Fibroblast of lung (primary cell): ENCODE measurements at regions not wholly inside any gene's neighbourhood (a gene's known extent, or its start where the extent isn't known, plus 50 kb on each side); places are given as distances from the start of the nearest gene placed in this dataset.

ENCODE experiments used
- DNase-seq, 2 donors: peaks; one replicate each; pipeline versions ENCODE4 v3.0.0 to v3.0.0-alpha.2; 2010; ENCODE audit warnings: low read depth in 2 of 2
- H2AFZ ChIP-seq: 2 replicates; pipeline ENCODE4 v1.5.1; 2012; ENCODE audit warnings: low read length, control low read depth, inconsistent platforms
- H3K27ac ChIP-seq: 2 replicates; pipeline ENCODE4 v1.5.1; 2011; ENCODE audit warnings: low read length, control low read depth; ENCODE audit not compliant: insufficient read depth
- H3K27me3 ChIP-seq: 2 replicates; pipeline ENCODE4 v1.5.1; 2011; ENCODE audit warnings: mild to moderate bottlenecking, low read length; ENCODE audit not compliant: control insufficient read depth, insufficient read depth
- H3K36me3 ChIP-seq: 2 replicates; pipeline ENCODE4 v1.5.1; 2011; ENCODE audit warnings: low read length; ENCODE audit not compliant: control insufficient read depth, insufficient read depth
- H3K4me1 ChIP-seq: 2 replicates; pipeline ENCODE4 v1.5.1; 2011; ENCODE audit warnings: low read length; ENCODE audit not compliant: control insufficient read depth, insufficient read depth; ENCODE audit errors: extremely low read depth
- H3K4me2 ChIP-seq: 2 replicates; pipeline ENCODE4 v1.5.1; 2011; ENCODE audit warnings: low read length, control low read depth; ENCODE audit not compliant: insufficient read depth; ENCODE audit errors: extremely low read depth
- H3K4me3 ChIP-seq, 4 experiments: fragments of 200-600 bp in 1 of 4; sonication (generic) in 1 of 4; replicated peaks in 1 of 4; 2 replicates each; pipeline ENCODE4 v1.5.1; 2011 to 2016; ENCODE audit warnings: low read length in 4 of 4, low read depth in 3 of 4, mild to moderate bottlenecking in 3 of 4, control low read depth in 2 of 4, inconsistent platforms in 1 of 4, mixed read lengths in 1 of 4; ENCODE audit not compliant: insufficient read depth in 1 of 4; ENCODE audit errors: control extremely low read depth in 1 of 4
- H3K79me2 ChIP-seq: 2 replicates; pipeline ENCODE4 v1.5.1; 2012; ENCODE audit warnings: mild to moderate bottlenecking, low read length, inconsistent platforms; ENCODE audit not compliant: control insufficient read depth, insufficient read depth
- H3K9ac ChIP-seq: 2 replicates; pipeline ENCODE4 v1.5.1; 2011; ENCODE audit warnings: mild to moderate bottlenecking, low read length, control low read depth; ENCODE audit not compliant: insufficient read depth
- H3K9me3 ChIP-seq: 2 replicates; pipeline ENCODE4 v1.5.1; 2012; ENCODE audit warnings: low read depth, low read length; ENCODE audit not compliant: control insufficient read depth, insufficient read depth
- H4K20me1 ChIP-seq: 2 replicates; pipeline ENCODE4 v1.5.1; 2011; ENCODE audit warnings: low read length; ENCODE audit not compliant: control insufficient read depth, insufficient read depth; ENCODE audit errors: extremely low read depth
- CTCF ChIP-seq, 2 donors: IDR thresholded peaks in 1 of 2; conservative IDR thresholded peaks in 1 of 2; 1 replicate in 1 of 2; 2 replicates in 1 of 2; pipeline ENCODE4 v1.5.1; 2011 to 2012; ENCODE audit warnings: low read length in 2 of 2, control low read depth in 1 of 2, inconsistent platforms in 1 of 2, low read depth in 1 of 2, mild to moderate bottlenecking in 1 of 2
- EZH2 ChIP-seq: IDR thresholded peaks from 2 replicates; pipeline ENCODE4 v1.5.1; 2012; ENCODE audit warnings: low read length, control low read depth, mild to moderate bottlenecking; ENCODE audit errors: missing control alignments

DNA sequence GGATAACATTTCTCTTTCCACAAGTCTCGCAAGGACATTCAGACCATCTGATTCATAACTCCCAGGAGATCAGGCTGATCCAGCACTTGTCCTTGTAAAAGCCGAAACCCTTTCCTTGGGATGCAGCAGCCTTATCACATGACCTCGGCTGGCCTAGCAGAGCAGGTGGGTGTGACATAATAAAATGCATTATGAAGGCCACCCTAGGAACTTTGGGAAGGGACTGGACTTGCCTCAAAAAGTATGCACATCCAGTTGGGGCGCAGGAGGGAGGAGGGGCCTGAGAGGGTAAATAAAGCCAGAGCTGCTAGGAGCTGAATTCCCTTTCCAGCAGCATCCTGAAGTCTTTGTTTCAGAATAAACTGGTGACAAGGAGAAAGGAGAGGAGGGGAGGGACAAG, 260.8 kb downstream of the SNX13 start:
- Histone ChIP-seq H3K9me3 (no peaks in the 10 kb centered on the region), H3K4me1 (peaks cover 14% of the 10 kb centered on the region), H3K4me3 (no peak overlapping the region), H3K27ac (peak overlapping the region; percentile 40), H4K20me1 (no peaks in the 10 kb centered on the region), H3K36me3 (no peaks in the 10 kb centered on the region), H3K9ac (no peak overlapping the region), H3K27me3 (no peaks in the 10 kb centered on the region), H3K4me2 (no peak overlapping the region), H3K79me2 (no peaks in the 10 kb centered on the region), H2AFZ (no peak overlapping the region)
- TF ChIP-seq EZH2: no peak
- TF ChIP-seq CTCF (conservative IDR thresholded peaks at IDR 0.05 in 1 of 2, IDR thresholded peaks at IDR 0.05 in 1 of 2; ENCODE audit: low read depth in 1 of 2, low read length in 2 of 2): no peak
- DNase-seq: peak in 1 of 2 donors; percentile 74

- H3K27me3 ChIP-seq: no peaks in the 10 kb centered on the region
- TF ChIP-seq EZH2 (no peak), CTCF (conservative IDR thresholded peaks at IDR 0.05 in 1 of 2, IDR thresholded peaks at IDR 0.05 in 1 of 2; ENCODE audit: low read depth in 1 of 2, low read length in 2 of 2) (no peak)
- peaks cover 14% of the 10 kb centered on the region for H3K4me1 ChIP-seq
- H3K36me3 ChIP-seq: no peaks in the 10 kb centered on the region
- no peaks in the 10 kb centered on the region for H4K20me1 ChIP-seq
- H3K9ac ChIP-seq: no peak overlapping the region
- H2AFZ ChIP-seq: no peak overlapping the region
- DNase-seq: peak; percentile 74 to 95
- no peaks in the 10 kb centered on the region for H3K79me2 ChIP-seq
- peak overlapping the region; percentile 40 for H3K27ac ChIP-seq
- no peaks in the 10 kb centered on the region for H3K9me3 ChIP-seq
- no peak overlapping the region for H3K4me3 ChIP-seq
- H3K4me2 ChIP-seq: no peak overlapping the region
Measured at GRCh38 chr7:17680026-17680425, 260.3 kb downstream of the SNX13 start.

DNA sequence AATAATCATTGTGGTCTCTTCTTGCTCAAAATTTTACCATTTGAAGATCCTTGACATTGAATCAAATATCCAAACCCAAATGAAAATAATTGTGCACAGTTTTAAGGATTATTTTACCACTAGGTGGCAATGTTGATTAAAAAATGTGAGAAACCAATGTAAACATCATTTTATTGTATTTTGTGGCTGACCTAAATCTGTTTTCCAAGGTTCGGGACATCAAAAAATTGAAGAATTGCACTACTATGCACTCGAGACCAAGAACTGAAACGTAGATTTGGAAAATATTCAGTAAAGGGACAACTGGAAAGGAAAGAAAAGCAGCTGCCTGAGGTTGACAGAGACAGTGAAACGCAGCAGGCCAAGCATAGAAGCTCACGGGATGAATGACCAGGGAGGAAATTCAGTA, 259.3 kb downstream of the SNX13 start:
- peak in 1 of 2 donors; percentile 73 for DNase-seq
- no peak overlapping the region for H3K9ac ChIP-seq
- TF ChIP-seq EZH2 (no peak), CTCF (conservative IDR thresholded peaks at IDR 0.05 in 1 of 2, IDR thresholded peaks at IDR 0.05 in 1 of 2; ENCODE audit: low read depth in 1 of 2, low read length in 2 of 2) (peak in 1 of 2 donors; percentile 29)
- H3K4me1 ChIP-seq: peaks cover 14% of the 10 kb centered on the region
- H3K27ac ChIP-seq: no peak overlapping the region
- peak overlapping the region; percentile 62 for H2AFZ ChIP-seq
- no peaks in the 10 kb centered on the region for H4K20me1 ChIP-seq
- no peaks in the 10 kb centered on the region for H3K9me3 ChIP-seq
- no peak overlapping the region for H3K4me3 ChIP-seq
- H3K79me2 ChIP-seq: no peaks in the 10 kb centered on the region
- H3K4me2 ChIP-seq: peak overlapping the region; percentile 55
- H3K36me3 ChIP-seq: no peaks in the 10 kb centered on the region
- no peaks in the 10 kb centered on the region for H3K27me3 ChIP-seq
